Uterus (tissue), 2 donors: ENCODE measurements at regions not wholly inside any gene's neighbourhood (a gene's known extent, or its start where the extent isn't known, plus 50 kb on each side); places are given as distances from the start of the nearest gene placed in this dataset.

ENCODE experiments used
- CTCF ChIP-seq, 4 experiments: fragments of 200-600 bp in 2 of 4; fragments of 450-650 bp in 2 of 4; sonication (generic) in 2 of 4; IDR thresholded peaks; one replicate each; pipeline ENCODE4 v1.5.1; 2016 to 2019; ENCODE audit warnings: antibody characterized with exemption in 4 of 4, mild to moderate bottlenecking in 2 of 4, moderate library complexity in 1 of 4
- POLR2A ChIP-seq, 2 donors: fragments of 450-650 bp; IDR thresholded peaks; one replicate each; pipeline ENCODE4 v1.6.1; 2016; ENCODE audit warnings: antibody characterized with exemption in 2 of 2, mild to moderate bottlenecking in 1 of 2, moderate library complexity in 1 of 2

- TF ChIP-seq CTCF (IDR thresholded peaks at IDR 0.05) (no peak), POLR2A (IDR thresholded peaks at IDR 0.05) (no peak)
These were observed 72.6 kb upstream of the PCBD1 start for GRCh38 chr10:70960783-70961570.
